Tibial nerve (tissue), 4 donors: ENCODE measurements at regions not wholly inside any gene's neighbourhood (a gene's known extent, or its start where the extent isn't known, plus 50 kb on each side); places are given as distances from the start of the nearest gene placed in this dataset.

Experiments
- EP300 ChIP-seq, 2 donors: sonication (generic); formaldehyde crosslinking; IDR thresholded peaks; one replicate each; pipeline ENCODE4 v1.6.1; 2017; ENCODE audit warnings: antibody characterized with exemption in 2 of 2, mild to moderate bottlenecking in 1 of 2
- POLR2A ChIP-seq, 2 donors: fragments of 450-650 bp; IDR thresholded peaks; one replicate each; pipeline ENCODE4 v1.6.1; 2017; ENCODE audit warnings: antibody characterized with exemption in 2 of 2, mild to moderate bottlenecking in 2 of 2, moderate library complexity in 2 of 2
- TF ChIP-seq, protein P1 (sequence below), 5 experiments: fragments of 200-600 bp in 3 of 5; fragments of 450-650 bp in 2 of 5; sonication (generic) in 3 of 5; IDR thresholded peaks; one replicate each; pipeline ENCODE4 v1.5.1; 2016 to 2019; ENCODE audit warnings: antibody characterized with exemption in 5 of 5, mild to moderate bottlenecking in 3 of 5, moderate library complexity in 2 of 5

DNA sequence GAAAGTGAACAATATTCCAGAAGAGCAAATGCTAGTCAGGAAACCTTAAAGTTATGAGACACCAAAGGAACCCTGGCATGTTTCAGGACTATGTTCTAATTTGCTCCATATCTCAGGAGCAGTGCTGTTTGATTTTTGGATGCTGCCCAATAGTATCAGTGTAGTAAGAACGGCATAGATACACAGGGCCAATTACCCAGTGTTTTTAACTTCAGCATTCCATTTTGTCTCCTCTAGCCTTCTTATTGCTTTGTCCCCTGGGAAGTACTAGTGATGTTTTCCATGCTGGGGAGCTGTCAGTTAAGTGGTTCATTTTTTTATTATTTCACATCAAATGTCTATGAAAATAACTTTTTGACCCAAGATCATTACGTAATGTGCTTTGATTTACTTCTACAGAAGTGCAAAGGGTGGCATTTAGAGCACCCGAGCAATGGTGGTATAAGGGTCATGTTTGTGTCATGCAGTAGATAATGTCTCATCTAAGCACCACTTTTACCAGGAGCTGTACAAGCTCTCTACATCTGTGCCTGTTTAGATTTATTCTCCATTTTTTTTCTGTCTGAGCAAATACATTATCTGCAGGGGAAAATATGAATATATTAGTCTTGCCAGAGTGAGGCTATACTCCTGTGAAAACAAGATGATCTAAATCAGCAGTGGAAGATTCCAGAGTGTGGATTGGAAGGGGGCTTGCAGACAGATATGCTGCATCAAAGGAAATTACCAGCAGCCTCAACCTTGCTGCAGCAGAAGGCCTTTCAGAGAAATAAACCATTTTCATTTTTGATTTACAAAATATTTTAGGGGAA, 198.8 kb upstream of the OPRM1 start:
- TF ChIP-seq, protein P1, sequence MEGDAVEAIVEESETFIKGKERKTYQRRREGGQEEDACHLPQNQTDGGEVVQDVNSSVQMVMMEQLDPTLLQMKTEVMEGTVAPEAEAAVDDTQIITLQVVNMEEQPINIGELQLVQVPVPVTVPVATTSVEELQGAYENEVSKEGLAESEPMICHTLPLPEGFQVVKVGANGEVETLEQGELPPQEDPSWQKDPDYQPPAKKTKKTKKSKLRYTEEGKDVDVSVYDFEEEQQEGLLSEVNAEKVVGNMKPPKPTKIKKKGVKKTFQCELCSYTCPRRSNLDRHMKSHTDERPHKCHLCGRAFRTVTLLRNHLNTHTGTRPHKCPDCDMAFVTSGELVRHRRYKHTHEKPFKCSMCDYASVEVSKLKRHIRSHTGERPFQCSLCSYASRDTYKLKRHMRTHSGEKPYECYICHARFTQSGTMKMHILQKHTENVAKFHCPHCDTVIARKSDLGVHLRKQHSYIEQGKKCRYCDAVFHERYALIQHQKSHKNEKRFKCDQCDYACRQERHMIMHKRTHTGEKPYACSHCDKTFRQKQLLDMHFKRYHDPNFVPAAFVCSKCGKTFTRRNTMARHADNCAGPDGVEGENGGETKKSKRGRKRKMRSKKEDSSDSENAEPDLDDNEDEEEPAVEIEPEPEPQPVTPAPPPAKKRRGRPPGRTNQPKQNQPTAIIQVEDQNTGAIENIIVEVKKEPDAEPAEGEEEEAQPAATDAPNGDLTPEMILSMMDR (IDR thresholded peaks at IDR 0.05): no peak
- no peak for TF ChIP-seq POLR2A (IDR thresholded peaks at IDR 0.05)
- TF ChIP-seq EP300 (IDR thresholded peaks at IDR 0.05): no peak
